GM18868 (cell line): ENCODE measurements at regions not wholly inside any gene's neighbourhood (a gene's known extent, or its start where the extent isn't known, plus 50 kb on each side); places are given as distances from the start of the nearest gene placed in this dataset.

Experiments
- ATAC-seq: cut with Tn5 transposase; IDR thresholded peaks from one replicate; pipeline ENCODE4 v1.9.1; 2021; ENCODE audit warnings: mild to moderate bottlenecking, moderate library complexity; ENCODE audit not compliant: unreplicated experiment

- ATAC-seq = no peak
Measured at GRCh38 chr1:21347072-21347581, 56.9 kb upstream of the ECE1 start.

GRCh38 chr1:21346365-21347071 lies 56.3 kb upstream of the ECE1 start:
- ATAC-seq = no peak

- no peak for ATAC-seq
Measured at GRCh38 chr1:21344750-21345443, 54.6 kb upstream of the ECE1 start.

GRCh38 chr1:21344098-21344749 lies 54.0 kb upstream of the ECE1 start:
- ATAC-seq = no peak

- ATAC-seq = peak; percentile 36
Measured at GRCh38 chr1:21342961-21343838, 52.9 kb upstream of the ECE1 start.

GRCh38 chr1:21341517-21342078 lies 51.3 kb upstream of the ECE1 start:
- ATAC-seq = no peak

- ATAC-seq = no peak
Measured at GRCh38 chr1:21341022-21341421, 50.8 kb upstream of the ECE1 start.

GRCh38 chr1:21340230-21340945 lies 50.1 kb upstream of the ECE1 start:
- ATAC-seq = no peak
